HK-2 (cell line): ENCODE measurements at regions not wholly inside any gene's neighbourhood (a gene's known extent, or its start where the extent isn't known, plus 50 kb on each side); places are given as distances from the start of the nearest gene placed in this dataset.
"Not testable (repeated sequence)": the region's sequence is repeated elsewhere in the genome, so short reads cannot be mapped to it uniquely, and the experiment has no call there.

ENCODE experiments used
- DNase-seq: peaks from one replicate; pipeline ENCODE4 v3.0.0-alpha.2; 2018; ENCODE audit not compliant: unreplicated experiment

GRCh38 chr9:95785209-95785608 is 90.3 kb upstream of the ERCC6L2 start:
- DNase-seq = no peak

GRCh38 chr9:95784318-95784717 is 91.2 kb upstream of the ERCC6L2 start:
- no peak for DNase-seq

GRCh38 chr9:95783426-95783975 is 92.0 kb upstream of the ERCC6L2 start:
- peak; percentile 11 for DNase-seq

GRCh38 chr9:95780751-95781150 is 94.7 kb upstream of the ERCC6L2 start:
- DNase-seq = no peak

- DNase-seq = no peak
These were observed 95.4 kb upstream of the ERCC6L2 start for GRCh38 chr9:95780121-95780520.

- not testable (repeated sequence) for DNase-seq
These were observed 95.9 kb upstream of the ERCC6L2 start for GRCh38 chr9:95779597-95779996.

GRCh38 chr9:95778957-95779356 is 96.5 kb upstream of the ERCC6L2 start:
- DNase-seq = no peak

GRCh38 chr9:95777136-95777535 is 98.4 kb upstream of the ERCC6L2 start:
- no peak for DNase-seq

GRCh38 chr9:95776176-95776575 is 99.3 kb upstream of the ERCC6L2 start:
- no peak for DNase-seq

GRCh38 chr9:95775191-95775590 is 100.3 kb upstream of the ERCC6L2 start:
- no peak for DNase-seq

- DNase-seq = no peak
These were observed 102.5 kb upstream of the ERCC6L2 start for GRCh38 chr9:95773053-95773418.

GRCh38 chr9:95772320-95773052 is 103.0 kb upstream of the ERCC6L2 start:
- no peak for DNase-seq

GRCh38 chr9:95771556-95772246 is 103.8 kb upstream of the ERCC6L2 start:
- no peak for DNase-seq

GRCh38 chr9:95770653-95771131 is 104.8 kb upstream of the ERCC6L2 start:
- no peak for DNase-seq

GRCh38 chr9:95769909-95770433 is 105.5 kb upstream of the ERCC6L2 start:
- no peak for DNase-seq

GRCh38 chr9:95769473-95769872 is 106.0 kb upstream of the ERCC6L2 start:
- DNase-seq = no peak

- DNase-seq = no peak
These were observed 108.6 kb upstream of the ERCC6L2 start for GRCh38 chr9:95766906-95767305.

GRCh38 chr9:95764533-95765319 is 110.8 kb upstream of the ERCC6L2 start:
- DNase-seq = no peak

- no peak for DNase-seq
These were observed 111.5 kb upstream of the ERCC6L2 start for GRCh38 chr9:95763983-95764382.

GRCh38 chr9:95763006-95763405 is 112.5 kb upstream of the ERCC6L2 start:
- no peak for DNase-seq

GRCh38 chr9:95762322-95762721 is 113.2 kb upstream of the ERCC6L2 start:
- no peak for DNase-seq

GRCh38 chr9:95760791-95761190 is 114.7 kb upstream of the ERCC6L2 start:
- no peak for DNase-seq
